Endothelial cell (in vitro differentiated cells): ENCODE measurements at regions not wholly inside any gene's neighbourhood (a gene's known extent, or its start where the extent isn't known, plus 50 kb on each side); places are given as distances from the start of the nearest gene placed in this dataset.
"Not testable (repeated sequence)": the region's sequence is repeated elsewhere in the genome, so short reads cannot be mapped to it uniquely, and the experiment has no call there.

Source experiments
- DNase-seq: peaks from one replicate; pipeline ENCODE4 v3.0.0; 2021; ENCODE audit warnings: low spot score
- H3K27ac Mint-ChIP-seq: one replicate; pipeline ENCODE4 v1.8.0; 2021; ENCODE audit warnings: mixed read lengths, inconsistent platforms; ENCODE audit not compliant: unreplicated experiment
- H3K27me3 Mint-ChIP-seq: one replicate; pipeline ENCODE4 v1.8.0; 2021; ENCODE audit warnings: mild to moderate bottlenecking, moderate library complexity, mixed read lengths, inconsistent platforms; ENCODE audit not compliant: unreplicated experiment
- H3K36me3 Mint-ChIP-seq: one replicate; pipeline ENCODE4 v1.8.0; 2021; ENCODE audit warnings: mild to moderate bottlenecking, low read depth, mixed read lengths, inconsistent platforms; ENCODE audit not compliant: unreplicated experiment
- H3K4me1 Mint-ChIP-seq: one replicate; pipeline ENCODE4 v1.8.0; 2021; ENCODE audit warnings: mild to moderate bottlenecking, mixed read lengths, inconsistent platforms; ENCODE audit not compliant: unreplicated experiment
- H3K4me3 Mint-ChIP-seq: one replicate; pipeline ENCODE4 v1.8.0; 2021; ENCODE audit warnings: mild to moderate bottlenecking, mixed read lengths, inconsistent platforms; ENCODE audit not compliant: unreplicated experiment
- H3K9me3 Mint-ChIP-seq: one replicate; pipeline ENCODE4 v1.8.0; 2021; ENCODE audit warnings: mixed read lengths, inconsistent platforms; ENCODE audit not compliant: unreplicated experiment
- TF ChIP-seq, protein P1 (sequence below): fragments of 200-600 bp; sonication (generic); IDR thresholded peaks from one replicate; pipeline ENCODE4 v1.5.0; 2021; ENCODE audit warnings: antibody characterized with exemption; ENCODE audit not compliant: unreplicated experiment

DNA sequence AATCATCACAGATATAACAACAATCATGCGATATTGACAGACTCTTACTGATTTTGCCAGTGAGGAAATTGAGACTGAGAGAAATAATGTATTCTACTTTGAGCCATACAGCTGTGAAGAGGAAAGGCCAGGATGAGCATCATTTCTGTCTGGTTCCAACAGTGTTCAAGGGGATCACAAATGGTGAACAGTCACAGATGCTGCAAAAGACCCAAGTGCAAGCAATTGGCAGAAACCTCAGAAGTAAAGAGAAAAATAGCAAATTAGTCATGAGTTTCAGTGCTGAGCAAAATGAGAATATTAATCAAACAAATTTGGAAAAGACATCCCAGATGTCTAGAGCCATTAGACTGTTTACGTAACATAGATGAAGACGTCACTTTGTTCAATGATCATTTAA is 114.1 kb downstream of the RAB38 start:
- Mint-ChIP-seq H3K27me3 (peaks cover 2% of the 10 kb centered on the region), H3K4me3 (no peak overlapping the region), H3K4me1 (no peaks in the 10 kb centered on the region), H3K27ac (no peak overlapping the region), H3K9me3 (no peaks in the 10 kb centered on the region), H3K36me3 (no peaks in the 10 kb centered on the region)
- no peak for DNase-seq
- TF ChIP-seq, protein P1, sequence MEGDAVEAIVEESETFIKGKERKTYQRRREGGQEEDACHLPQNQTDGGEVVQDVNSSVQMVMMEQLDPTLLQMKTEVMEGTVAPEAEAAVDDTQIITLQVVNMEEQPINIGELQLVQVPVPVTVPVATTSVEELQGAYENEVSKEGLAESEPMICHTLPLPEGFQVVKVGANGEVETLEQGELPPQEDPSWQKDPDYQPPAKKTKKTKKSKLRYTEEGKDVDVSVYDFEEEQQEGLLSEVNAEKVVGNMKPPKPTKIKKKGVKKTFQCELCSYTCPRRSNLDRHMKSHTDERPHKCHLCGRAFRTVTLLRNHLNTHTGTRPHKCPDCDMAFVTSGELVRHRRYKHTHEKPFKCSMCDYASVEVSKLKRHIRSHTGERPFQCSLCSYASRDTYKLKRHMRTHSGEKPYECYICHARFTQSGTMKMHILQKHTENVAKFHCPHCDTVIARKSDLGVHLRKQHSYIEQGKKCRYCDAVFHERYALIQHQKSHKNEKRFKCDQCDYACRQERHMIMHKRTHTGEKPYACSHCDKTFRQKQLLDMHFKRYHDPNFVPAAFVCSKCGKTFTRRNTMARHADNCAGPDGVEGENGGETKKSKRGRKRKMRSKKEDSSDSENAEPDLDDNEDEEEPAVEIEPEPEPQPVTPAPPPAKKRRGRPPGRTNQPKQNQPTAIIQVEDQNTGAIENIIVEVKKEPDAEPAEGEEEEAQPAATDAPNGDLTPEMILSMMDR, result no peak

DNA sequence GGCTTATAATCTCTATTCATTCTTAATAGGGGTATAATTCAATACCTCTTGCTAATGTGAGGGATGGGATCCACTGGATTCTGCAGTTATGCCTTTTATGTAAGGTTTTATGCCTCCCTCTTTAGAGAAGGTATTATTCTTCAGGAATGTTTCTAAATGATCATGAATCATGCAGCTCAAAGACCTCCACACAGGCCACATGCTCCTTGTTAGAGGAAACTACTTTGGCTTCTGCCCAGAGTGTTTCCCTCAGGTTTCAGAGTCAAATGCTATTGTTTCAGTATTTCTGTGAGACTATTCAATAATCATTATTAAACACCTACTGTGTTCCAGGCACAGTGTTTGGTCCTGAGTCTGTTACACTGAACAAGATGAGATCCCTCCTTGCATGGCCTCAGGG is 115.9 kb downstream of the RAB38 start:
- H3K36me3 Mint-ChIP-seq, result no peaks in the 10 kb centered on the region
- no peaks in the 10 kb centered on the region for H3K4me1 Mint-ChIP-seq
- peaks cover 2% of the 10 kb centered on the region for H3K27me3 Mint-ChIP-seq
- TF ChIP-seq, protein P1, result no peak
- DNase-seq, result no peak
- no peak overlapping the region for H3K27ac Mint-ChIP-seq
- no peaks in the 10 kb centered on the region for H3K9me3 Mint-ChIP-seq
- H3K4me3 Mint-ChIP-seq, result no peak overlapping the region

DNA sequence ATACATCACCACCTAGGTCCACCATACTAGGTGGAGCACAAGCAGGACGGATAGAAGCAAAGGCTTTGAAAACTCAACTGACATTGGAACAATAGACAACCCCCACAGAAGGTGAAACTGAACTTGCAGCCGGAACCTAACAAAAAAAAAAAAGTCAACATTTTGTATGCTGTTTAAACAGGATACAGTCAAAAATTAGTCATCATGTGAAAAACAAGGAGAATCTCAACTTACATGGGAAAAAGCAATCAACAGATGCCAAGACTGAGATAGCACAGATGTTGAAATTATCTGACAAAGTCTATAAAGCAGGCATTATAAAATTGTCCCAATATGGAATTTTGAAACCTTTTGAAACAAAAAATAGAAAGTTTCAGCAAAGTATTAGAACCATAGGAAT is 123.8 kb downstream of the RAB38 start:
- peaks cover 2% of the 10 kb centered on the region for H3K27me3 Mint-ChIP-seq
- H3K36me3 Mint-ChIP-seq, result no peaks in the 10 kb centered on the region
- H3K9me3 Mint-ChIP-seq, result no peaks in the 10 kb centered on the region
- TF ChIP-seq, protein P1, result no peak
- DNase-seq, result no peak
- no peak overlapping the region for H3K27ac Mint-ChIP-seq
- no peak overlapping the region for H3K4me3 Mint-ChIP-seq
- H3K4me1 Mint-ChIP-seq, result peaks cover 10% of the 10 kb centered on the region

DNA sequence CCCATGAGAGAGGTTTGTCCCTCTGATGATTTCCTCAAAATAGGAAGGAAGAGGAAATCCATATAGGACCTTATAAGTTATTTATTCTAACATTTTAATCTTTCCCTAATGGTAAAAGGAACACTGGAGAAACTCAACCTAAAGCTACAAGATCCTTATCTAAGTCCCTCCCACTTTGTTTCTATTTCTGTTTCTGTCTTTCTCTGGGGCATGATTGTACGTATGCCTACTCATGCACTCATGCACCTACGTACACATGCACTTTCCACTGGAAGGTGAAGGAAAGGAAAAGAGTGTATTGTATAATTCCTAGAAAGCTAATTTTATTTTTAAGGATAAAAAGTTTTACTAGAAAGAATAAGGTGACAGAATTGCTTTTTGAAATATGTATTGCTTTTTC is 125.0 kb downstream of the RAB38 start:
- Mint-ChIP-seq H3K4me3 (no peak overlapping the region), H3K36me3 (no peaks in the 10 kb centered on the region), H3K9me3 (no peaks in the 10 kb centered on the region), H3K4me1 (peaks cover 10% of the 10 kb centered on the region), H3K27me3 (no peaks in the 10 kb centered on the region), H3K27ac (no peak overlapping the region)
- TF ChIP-seq, protein P1, result no peak
- DNase-seq, result no peak

DNA sequence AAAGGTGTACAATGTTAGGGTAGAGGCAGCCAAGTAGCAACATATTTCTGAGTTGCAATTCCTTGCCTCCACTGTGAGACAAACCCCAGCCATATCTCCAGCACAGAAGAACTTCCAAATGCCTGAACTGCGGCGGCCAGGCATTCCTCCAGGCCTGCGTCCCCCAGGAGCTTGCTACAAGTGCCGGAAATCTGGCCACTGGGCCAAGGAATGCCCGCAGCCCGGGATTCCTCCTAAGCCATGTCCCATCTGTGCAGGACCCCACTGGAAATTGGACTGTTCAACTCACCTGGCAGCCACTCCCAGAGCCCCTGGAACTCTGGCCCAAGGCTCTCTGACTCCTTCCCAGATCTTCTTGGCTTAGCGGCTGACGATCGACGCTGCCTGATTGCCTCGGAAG is 130.0 kb downstream of the RAB38 start:
- not testable (repeated sequence) for H3K27me3 Mint-ChIP-seq, H3K9me3 Mint-ChIP-seq, H3K4me3 Mint-ChIP-seq, H3K36me3 Mint-ChIP-seq, H3K27ac Mint-ChIP-seq, DNase-seq
- H3K4me1 Mint-ChIP-seq, result peaks cover 34% of the 10 kb centered on the region

DNA sequence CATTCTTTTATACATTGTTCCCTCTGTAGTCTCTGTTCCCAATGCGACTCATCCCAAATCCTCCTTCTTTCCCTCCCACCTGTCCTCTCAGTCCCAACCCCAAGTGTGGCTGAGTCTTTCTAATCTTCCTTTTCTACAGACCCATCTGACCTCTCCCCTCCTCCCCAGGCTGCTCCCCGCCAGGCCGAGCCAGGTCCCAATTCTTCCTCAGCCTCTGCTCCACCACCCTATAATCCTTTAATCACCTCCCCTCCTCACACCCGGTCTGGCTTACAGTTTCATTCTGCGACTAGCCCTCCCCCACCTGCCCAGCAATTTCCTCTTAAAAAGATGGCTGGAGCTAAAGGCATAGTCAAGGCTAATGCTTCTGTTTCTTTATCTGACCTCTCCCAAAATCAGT is 130.6 kb downstream of the RAB38 start:
- H3K4me3 Mint-ChIP-seq, H3K9me3 Mint-ChIP-seq, H3K27me3 Mint-ChIP-seq, H3K36me3 Mint-ChIP-seq, DNase-seq: not testable (repeated sequence)
- Mint-ChIP-seq H3K4me1 (peaks cover 33% of the 10 kb centered on the region), H3K27ac (peak overlapping the region; percentile 62)
